ENCODE measurements at regions not wholly inside any gene's neighbourhood (a gene's known extent, or its start where the extent isn't known, plus 50 kb on each side); places are given as distances from the start of the nearest gene placed in this dataset.

GRCh38 chr7:428927-429827 is 90.5 kb downstream of the PDGFA start:
- peak in 1 of 2 donors; percentile 3 for DNase-seq
- WGBS, 2 donors, result 92% methylated on average over 48 of the region's 48 CpGs
- H3K4me1 ChIP-seq, result peaks cover 0 to 14% (median 8%) of the 10 kb centered on the region in 9 donors
- H3K36me3 ChIP-seq, result no peaks in the 10 kb centered on the region
- intact Hi-C loops (cut with DNase I), result no loop called here
- ATAC-seq, result no peak
- peaks cover 0 to 16% (median 6%) of the 10 kb centered on the region in 7 donors for H3K27me3 ChIP-seq
- no peak overlapping the region for H3K4me3 ChIP-seq
- TF ChIP-seq CTCF (IDR thresholded peaks at IDR 0.05), result no peak
- no peak overlapping the region for H3K27ac ChIP-seq
- H3K9me3 ChIP-seq, result no peaks in the 10 kb centered on the region

DNA sequence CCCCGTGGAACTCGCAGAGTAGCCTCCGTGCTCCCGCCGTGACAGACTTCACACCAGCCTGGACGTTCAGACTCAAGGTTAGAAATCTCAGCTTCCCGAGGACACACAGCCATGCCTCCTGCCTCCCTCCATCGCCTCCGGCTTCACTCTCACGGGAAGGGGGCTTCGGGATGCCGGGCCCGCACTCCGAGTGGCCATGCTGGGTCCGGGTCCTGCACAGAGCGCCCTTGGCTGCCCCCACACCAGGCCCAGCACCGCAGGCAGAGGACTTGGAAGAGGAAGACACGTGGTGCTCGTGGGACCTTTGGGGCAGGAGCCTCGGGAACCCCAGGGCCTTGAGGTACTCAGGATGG is 89.8 kb downstream of the PDGFA start:
- DNase-seq (peak in 1 of 2 donors; percentile 8), ATAC-seq (no peak)
- intact Hi-C loops (cut with DNase I), result no loop called here
- Histone ChIP-seq H3K9me3 (no peaks in the 10 kb centered on the region), H3K4me3 (no peak overlapping the region), H3K27ac (no peak overlapping the region), H3K36me3 (no peaks in the 10 kb centered on the region), H3K4me1 (peaks cover 0 to 13% (median 6%) of the 10 kb centered on the region in 9 donors), H3K27me3 (peaks cover 0 to 19% (median 8%) of the 10 kb centered on the region in 7 donors)
- TF ChIP-seq CTCF (IDR thresholded peaks at IDR 0.05), result no peak
- WGBS, 2 donors, result 89 to 93% methylated on average over 20 of the region's 20 CpGs

GRCh38 chr7:431041-431440 is 88.6 kb downstream of the PDGFA start:
- H3K27ac ChIP-seq, result no peak overlapping the region
- H3K4me3 ChIP-seq, result no peak overlapping the region
- TF ChIP-seq CTCF (IDR thresholded peaks at IDR 0.05), result no peak
- peaks cover 0 to 26% (median 6%) of the 10 kb centered on the region in 7 donors for H3K27me3 ChIP-seq
- peaks cover 0 to 5% (median 0%) of the 10 kb centered on the region in 9 donors for H3K4me1 ChIP-seq
- DNase-seq (no peak), ATAC-seq (no peak)
- H3K9me3 ChIP-seq, result no peaks in the 10 kb centered on the region
- H3K36me3 ChIP-seq, result no peaks in the 10 kb centered on the region
- intact Hi-C loops (cut with DNase I), result no loop called here
- 84 to 89% methylated on average over 24 of the region's 24 CpGs for WGBS, 2 donors

DNA sequence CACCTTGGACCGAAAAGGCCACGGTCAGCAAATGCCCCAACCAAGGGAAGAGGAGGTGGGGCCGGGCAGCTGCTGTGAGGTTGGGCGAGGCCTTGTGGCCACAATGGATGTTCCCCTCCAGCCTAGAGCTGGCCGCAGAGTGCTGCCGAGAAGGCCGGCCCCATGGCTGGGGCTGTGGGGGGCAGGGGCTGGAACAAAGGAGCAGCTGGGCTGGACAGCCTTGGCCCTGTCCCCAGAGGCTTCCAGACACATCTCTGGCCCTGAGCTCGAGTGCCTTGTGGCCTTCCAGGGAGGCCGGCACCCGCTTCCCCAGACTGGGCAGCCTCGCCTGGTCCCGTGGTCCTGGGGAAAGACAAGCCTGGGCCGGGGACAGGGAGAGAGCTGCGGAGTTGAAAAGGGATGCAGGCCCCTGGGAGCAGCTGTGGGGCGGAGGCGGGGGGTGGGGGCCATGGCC is 88.0 kb downstream of the PDGFA start:
- Histone ChIP-seq H3K4me1 (peaks cover 0 to 5% (median 0%) of the 10 kb centered on the region in 9 donors), H3K27ac (no peak overlapping the region), H3K9me3 (no peaks in the 10 kb centered on the region), H3K36me3 (no peaks in the 10 kb centered on the region), H3K4me3 (no peak overlapping the region), H3K27me3 (peaks cover 0 to 26% (median 11%) of the 10 kb centered on the region in 7 donors)
- no peak for TF ChIP-seq CTCF (IDR thresholded peaks at IDR 0.05)
- ATAC-seq (peak in 4 of 8 donors; percentile 9 to 50 (median 18)), DNase-seq (no peak)
- intact Hi-C loops (cut with DNase I), result no loop called here
- 66 to 74% methylated on average over 16 of the region's 16 CpGs for WGBS, 2 donors

All from heart right ventricle (tissue), 16 donors.